NCI-H510A (cell line): ENCODE measurements at regions not wholly inside any gene's neighbourhood (a gene's known extent, or its start where the extent isn't known, plus 50 kb on each side); places are given as distances from the start of the nearest gene placed in this dataset.
"Not testable (repeated sequence)": the region's sequence is repeated elsewhere in the genome, so short reads cannot be mapped to it uniquely, and the experiment has no call there.

Experiments
- DNase-seq: peaks from one replicate; lab custom pipeline; 2025; lab: John Stamatoyannopoulos, UW

DNA sequence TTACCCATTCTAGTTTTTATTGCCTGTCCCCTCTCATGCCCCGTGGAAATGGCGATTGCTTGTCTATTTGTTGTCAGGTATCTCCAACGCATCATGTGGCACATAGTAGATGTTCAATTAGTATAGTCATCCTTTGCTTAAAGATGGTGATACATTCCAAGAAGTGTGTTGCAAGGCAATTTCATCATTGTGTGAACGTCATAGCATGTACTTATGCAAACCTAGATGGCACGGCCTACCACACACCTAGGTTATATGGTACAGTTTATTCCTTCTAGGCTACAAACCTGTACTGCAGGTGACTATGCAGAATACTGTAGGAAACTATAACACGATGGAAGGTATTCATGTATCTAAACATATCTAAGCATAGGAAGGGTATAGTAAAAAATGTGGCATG lies 163.9 kb upstream of the DAPK1 start:
- no peak for DNase-seq

DNA sequence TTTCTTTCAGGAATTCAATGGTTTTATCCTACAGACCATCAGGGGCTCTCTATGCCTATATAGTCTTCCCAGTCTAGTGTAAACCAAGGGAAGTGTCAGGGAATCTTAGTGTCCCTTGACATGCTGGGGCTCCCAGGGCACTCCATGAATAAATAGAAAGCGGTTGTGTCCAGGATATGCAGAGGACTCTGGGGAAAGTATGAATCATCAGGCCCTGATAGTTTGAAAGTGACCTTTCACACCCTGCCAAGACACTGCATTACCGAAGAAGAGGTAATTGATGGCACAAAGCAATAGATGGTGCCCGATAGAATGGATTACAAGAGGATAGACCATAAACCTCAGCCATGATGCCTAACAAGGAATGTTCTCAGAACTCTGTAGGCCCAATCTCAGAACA lies 163.3 kb upstream of the DAPK1 start:
- no peak for DNase-seq

DNA sequence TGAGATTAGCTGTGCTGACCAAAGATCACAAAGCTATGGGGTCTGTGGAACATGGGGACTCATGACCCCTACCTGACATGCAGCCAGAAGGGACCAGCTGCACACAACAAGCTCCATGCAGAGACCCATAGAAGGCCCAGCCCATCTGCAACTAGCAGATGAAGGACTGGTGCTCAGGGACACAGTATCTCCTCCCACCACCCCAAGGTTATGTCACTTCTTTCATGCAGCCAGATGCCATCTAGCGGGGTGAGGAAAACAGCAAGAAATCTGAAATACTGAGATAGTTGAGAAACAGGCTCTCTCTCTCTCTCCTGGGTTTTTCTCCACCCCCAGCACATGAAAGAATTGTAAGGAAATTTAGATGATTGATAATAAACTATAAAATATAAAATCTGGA lies 161.3 kb upstream of the DAPK1 start:
- DNase-seq = no peak

GRCh38 chr9:87336914-87337333 lies 160.7 kb upstream of the DAPK1 start:
- peak; percentile 12 for DNase-seq

DNA sequence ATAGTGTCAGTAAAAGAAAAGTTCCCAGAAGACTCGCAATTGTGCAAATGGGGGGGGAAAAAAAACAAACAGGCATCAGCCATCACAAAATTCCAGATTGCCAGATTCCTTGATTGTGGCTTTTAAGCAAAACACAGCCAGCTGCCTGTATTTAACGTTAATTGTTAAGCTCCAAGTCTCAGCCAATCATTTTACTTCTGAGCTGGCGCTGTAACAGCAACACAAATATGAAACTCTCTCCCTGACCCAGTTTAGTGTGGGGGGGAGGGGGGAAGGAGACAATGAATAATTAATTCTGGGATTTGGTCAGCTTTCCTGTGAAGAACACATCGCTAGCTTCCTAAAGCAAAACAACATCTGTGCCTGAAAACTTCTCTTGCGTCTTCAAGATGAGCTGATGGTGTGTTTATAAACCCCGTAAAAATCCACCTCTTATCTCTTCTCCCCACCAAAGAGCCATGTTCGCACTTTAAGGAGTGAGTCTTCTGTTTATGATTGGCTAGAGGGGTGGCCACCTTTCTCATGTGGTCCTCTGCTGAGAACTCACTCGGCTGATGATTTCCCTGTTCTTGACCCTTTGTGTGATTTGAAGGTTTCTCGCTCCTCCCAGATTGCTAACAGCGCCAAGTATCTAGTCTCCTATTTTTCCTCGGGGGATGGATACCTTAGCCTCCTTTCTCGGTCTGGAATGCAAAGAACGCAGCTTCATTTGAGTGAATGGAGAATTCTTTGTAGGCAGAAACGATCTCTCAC lies 160.2 kb upstream of the DAPK1 start:
- DNase-seq = no peak

GRCh38 chr9:87338088-87338989 lies 159.3 kb upstream of the DAPK1 start:
- no peak for DNase-seq

DNA sequence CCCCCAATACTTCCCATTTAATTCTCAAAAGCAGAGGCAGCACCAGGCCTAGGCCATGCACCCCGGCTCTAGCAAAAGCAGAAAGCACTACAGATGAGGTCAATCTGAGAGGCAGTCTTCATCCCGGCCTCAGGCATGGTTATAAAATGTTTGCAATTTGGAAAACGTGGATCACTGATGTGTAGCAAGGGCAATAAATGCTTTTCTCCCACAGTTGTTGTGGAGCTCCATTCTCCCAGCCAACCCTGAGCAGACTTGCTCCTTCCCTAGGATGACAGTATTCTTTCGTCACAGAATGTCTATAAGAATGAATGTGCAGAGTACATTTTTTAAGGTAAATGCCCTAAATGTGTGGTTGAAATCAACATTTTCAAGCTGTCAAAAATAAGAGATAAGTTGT lies 157.3 kb upstream of the DAPK1 start:
- DNase-seq = no peak

- DNase-seq = no peak
These were observed 154.9 kb upstream of the DAPK1 start for GRCh38 chr9:87342743-87343142.

DNA sequence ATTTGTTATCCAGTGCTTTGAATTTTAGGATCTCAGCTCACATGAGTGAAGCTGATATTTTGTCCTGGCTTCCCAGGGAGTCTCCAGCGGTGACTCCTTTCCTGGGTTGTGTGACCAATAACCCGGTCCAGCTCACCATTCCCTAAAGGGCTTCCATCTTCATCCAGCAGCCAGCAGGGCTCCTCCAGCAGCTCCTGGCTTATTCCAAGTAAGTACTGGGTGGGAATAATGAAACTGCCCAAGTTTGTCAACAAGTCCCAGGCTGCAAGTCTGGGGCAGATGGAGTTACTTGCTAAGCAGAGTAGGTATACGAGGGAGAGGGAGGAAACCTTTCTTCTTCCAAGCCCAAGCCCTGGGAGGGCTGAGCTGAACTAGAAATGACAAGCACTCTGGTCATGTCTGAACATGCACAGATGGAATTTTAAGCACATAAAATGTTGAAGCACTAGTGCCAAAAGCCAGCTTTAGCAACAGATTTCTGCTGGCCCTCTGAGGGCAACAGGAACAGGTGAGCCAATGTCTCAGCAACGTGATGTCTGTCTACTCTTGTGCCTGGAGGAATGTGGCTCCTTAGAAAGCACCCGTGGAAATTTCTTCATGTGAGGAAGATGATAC lies 153.7 kb upstream of the DAPK1 start:
- no peak for DNase-seq

DNA sequence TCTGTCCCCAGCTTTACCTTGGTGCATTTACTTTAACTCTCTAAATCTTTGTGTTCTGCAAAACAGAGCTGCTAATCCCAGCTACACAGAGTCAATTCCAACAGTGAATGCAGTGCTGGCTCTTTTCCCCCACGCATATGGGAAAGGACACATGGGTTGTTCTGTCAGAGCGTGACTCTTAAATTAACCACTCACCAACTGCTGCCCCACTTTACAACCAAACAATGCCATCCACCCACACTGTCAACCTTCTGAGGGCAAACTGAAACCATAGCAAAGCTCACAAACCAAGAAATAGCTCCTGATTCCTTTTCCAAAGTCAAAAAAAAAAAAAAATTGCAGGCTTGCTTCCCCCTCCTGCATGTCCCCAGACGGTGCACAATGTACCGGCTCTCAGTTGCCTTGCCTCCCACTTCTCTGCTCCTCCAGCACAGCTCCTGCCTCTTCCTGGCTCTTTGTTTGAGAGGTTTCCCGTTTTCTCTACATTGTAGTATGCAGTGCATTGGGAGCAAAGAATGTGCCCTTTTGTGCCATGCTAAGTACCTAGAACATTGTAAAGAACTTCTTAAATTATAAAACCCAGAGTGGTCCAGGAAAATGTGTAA lies 151.5 kb upstream of the DAPK1 start:
- DNase-seq = no peak

- DNase-seq = no peak
These were observed 146.8 kb upstream of the DAPK1 start for GRCh38 chr9:87350915-87351314.

DNA sequence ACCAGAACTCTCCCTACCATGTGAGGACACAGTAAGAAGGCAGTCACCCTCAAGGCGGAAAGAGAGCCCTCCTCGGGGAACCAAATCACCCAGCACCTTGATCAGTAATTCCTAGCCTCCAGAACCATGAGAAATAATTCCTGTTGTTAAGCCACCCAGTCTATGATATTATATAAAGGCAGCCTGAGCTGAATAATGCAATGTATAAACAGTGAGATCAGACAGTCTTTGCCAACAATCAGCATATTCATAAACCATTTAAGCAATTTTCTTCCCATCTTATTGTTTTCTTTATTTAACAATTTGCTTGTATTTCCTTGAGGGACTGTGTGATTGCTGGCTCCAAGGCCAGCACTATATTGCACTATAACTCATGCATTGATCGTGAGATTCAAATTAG lies 144.4 kb upstream of the DAPK1 start:
- no peak for DNase-seq

- DNase-seq = no peak
These were observed 143.5 kb upstream of the DAPK1 start for GRCh38 chr9:87354147-87354546.

GRCh38 chr9:87357600-87357999 lies 140.1 kb upstream of the DAPK1 start:
- no peak for DNase-seq

DNA sequence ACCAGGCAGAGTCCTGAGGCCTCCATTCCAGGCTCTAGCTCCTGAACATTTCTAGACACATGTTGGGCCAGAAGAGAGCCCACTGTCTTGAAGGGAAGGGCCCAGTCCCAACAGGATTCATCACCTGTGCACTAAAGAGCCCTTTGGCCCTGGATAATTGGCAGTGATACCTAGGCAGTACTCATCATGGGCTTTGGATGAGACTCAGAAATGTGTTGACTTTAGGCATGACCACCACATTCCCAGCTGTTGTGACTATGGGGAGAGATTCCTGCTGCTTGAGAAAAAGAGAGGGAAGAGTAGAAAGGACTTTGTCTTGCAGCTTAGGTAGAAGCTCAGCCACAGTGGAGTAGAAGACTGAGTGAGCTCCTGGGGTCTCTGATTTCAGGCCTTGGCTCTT lies 138.4 kb upstream of the DAPK1 start:
- DNase-seq = no peak

DNA sequence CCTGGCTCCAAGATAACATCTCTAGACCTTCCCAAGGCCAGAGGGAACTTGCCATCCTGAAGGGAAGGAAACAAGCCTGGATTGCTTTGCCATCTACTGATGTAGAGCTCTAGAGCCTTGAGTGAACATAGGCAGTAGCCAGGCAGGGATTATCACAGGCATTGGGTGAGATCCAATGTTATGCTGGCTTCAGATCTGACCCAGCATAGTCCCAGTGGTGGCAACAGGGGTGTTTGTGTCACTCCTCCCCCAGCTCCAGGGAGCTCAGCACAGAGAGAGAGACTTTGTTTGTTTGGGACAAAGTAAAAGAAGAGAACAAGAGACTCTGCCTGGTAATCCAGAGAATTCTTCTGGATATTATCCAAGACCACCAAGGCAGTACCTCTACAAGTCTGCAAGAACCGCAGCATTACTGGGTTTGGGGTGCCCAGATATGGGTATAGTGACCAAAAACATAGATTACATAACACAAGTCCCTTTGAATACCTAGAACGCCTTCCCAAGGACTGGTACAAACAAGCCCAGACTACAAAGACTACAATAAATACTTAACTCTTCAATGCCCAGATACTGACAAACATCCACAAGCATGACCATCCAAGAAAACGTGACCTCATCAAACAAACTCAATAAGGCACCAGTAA lies 137.6 kb upstream of the DAPK1 start:
- DNase-seq = no peak

- no peak for DNase-seq
These were observed 127.5 kb upstream of the DAPK1 start for GRCh38 chr9:87370049-87370685.

DNA sequence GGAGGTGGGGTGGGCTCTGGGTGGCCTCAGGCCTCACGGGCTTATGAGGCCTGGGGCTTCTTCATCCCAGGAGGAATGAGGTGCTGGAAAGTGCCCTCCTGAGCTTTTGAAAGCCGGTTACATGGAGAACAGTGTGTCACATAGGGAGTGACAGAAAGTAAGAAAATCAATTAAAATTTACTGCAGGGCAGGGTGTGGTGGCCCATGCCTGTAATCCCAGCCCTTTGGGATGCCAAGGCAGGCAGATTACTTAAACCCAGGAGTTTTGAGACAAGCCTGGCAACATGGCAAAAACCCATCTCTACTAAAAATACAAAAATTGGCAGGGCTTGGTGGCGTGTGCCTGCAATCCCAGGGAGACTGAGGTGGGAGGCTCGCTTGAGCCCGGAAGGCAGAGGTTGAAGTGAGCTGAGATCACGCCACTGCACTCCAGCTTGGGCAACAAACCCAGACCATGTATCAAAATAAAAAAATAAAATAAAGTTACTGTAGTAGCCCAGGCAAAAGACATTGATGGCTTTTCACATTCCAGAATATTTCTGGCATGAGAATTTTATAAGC lies 125.8 kb upstream of the DAPK1 start:
- no peak for DNase-seq

- no peak for DNase-seq
These were observed 125.3 kb upstream of the DAPK1 start for GRCh38 chr9:87372356-87372851.

- DNase-seq = not testable (repeated sequence)
These were observed 123.4 kb upstream of the DAPK1 start for GRCh38 chr9:87374023-87374919.
